Colonic mucosa (tissue), 4 donors: ENCODE measurements at regions not wholly inside any gene's neighbourhood (a gene's known extent, or its start where the extent isn't known, plus 50 kb on each side); places are given as distances from the start of the nearest gene placed in this dataset.

Source experiments
- DNase-seq: peaks from one replicate; pipeline ENCODE4 v3.0.0-alpha.2; 2020
- H3K27ac ChIP-seq: fragments of 200-600 bp; one replicate; pipeline ENCODE4 v1.8.0; 2021
- H3K27me3 ChIP-seq: fragments of 200-600 bp; one replicate; pipeline ENCODE4 v1.8.0; 2021
- H3K36me3 ChIP-seq: fragments of 200-600 bp; one replicate; pipeline ENCODE4 v1.8.0; 2021
- H3K4me1 ChIP-seq: fragments of 200-600 bp; one replicate; pipeline ENCODE4 v1.8.0; 2021; ENCODE audit warnings: mild to moderate bottlenecking
- H3K4me3 ChIP-seq: fragments of 200-600 bp; one replicate; pipeline ENCODE4 v1.8.0; 2021
- H3K9ac ChIP-seq, 2 donors: one replicate each; pipeline ENCODE4 v1.7.0; 2013; ENCODE audit warnings: control low read depth in 2 of 2, low read depth in 2 of 2, low read length in 2 of 2
- H3K9me3 ChIP-seq: fragments of 200-600 bp; one replicate; pipeline ENCODE4 v1.8.0; 2021
- CTCF ChIP-seq: fragments of 200-600 bp; IDR thresholded peaks from one replicate; pipeline ENCODE4 v1.8.0; 2022; ENCODE audit warnings: antibody characterized with exemption, mild to moderate bottlenecking
- intact Hi-C: fragments of 100-400 bp; cut with DNase I; formaldehyde crosslinking; loops from one replicate; pipeline ENCODE4 v1.14.1; 2022
- donor health status: healthy.
- donor health status: DM: no; HTN: no; CAD: no.
- donor health status: DM: no; HTN: no; CAD: no.

GRCh38 chr1:182305861-182306260 lies 85.7 kb downstream of the GLUL start:
- no peak overlapping the region for H3K9ac ChIP-seq
- H3K4me1 ChIP-seq: peaks cover 12% of the 10 kb centered on the region
- no peak overlapping the region for H3K4me3 ChIP-seq
- DNase-seq: no peak
- no peaks in the 10 kb centered on the region for H3K36me3 ChIP-seq
- no peak overlapping the region for H3K27ac ChIP-seq
- H3K9me3 ChIP-seq: no peaks in the 10 kb centered on the region
- intact Hi-C loops: loop anchor here (10.0 kb wide), 1 partner anchor 161 kb away; no protein-coding TSS in a partner anchor
- H3K27me3 ChIP-seq: no peaks in the 10 kb centered on the region
- TF ChIP-seq CTCF: no peak

GRCh38 chr1:182304627-182305026 lies 87.0 kb downstream of the GLUL start:
- intact Hi-C loops: loop anchor here (5.0 to 10.0 kb wide), 2 partner anchors 93 to 160 kb away; no protein-coding TSS in a partner anchor
- no peak for DNase-seq
- Histone ChIP-seq H3K27ac (no peak overlapping the region), H3K4me3 (no peak overlapping the region), H3K27me3 (no peaks in the 10 kb centered on the region), H3K4me1 (peaks cover 15% of the 10 kb centered on the region), H3K9ac (no peak overlapping the region), H3K9me3 (no peaks in the 10 kb centered on the region), H3K36me3 (no peaks in the 10 kb centered on the region)
- TF ChIP-seq CTCF: no peak

- Histone ChIP-seq H3K27me3 (no peaks in the 10 kb centered on the region), H3K4me3 (no peak overlapping the region), H3K9ac (no peak overlapping the region), H3K27ac (no peak overlapping the region), H3K9me3 (no peaks in the 10 kb centered on the region), H3K36me3 (no peaks in the 10 kb centered on the region), H3K4me1 (peaks cover 13% of the 10 kb centered on the region)
- TF ChIP-seq CTCF: no peak
- intact Hi-C loops: loop anchor here (5.0 to 10.0 kb wide), 2 partner anchors 93 to 159 kb away; no protein-coding TSS in a partner anchor
- DNase-seq: no peak
Measured at GRCh38 chr1:182304218-182304617, 87.4 kb downstream of the GLUL start.

- no peaks in the 10 kb centered on the region for H3K27me3 ChIP-seq
- H3K4me1 ChIP-seq: peaks cover 13% of the 10 kb centered on the region
- intact Hi-C loops: loop anchor here (5.0 to 10.0 kb wide), 2 partner anchors 94 to 159 kb away; no protein-coding TSS in a partner anchor
- H3K9me3 ChIP-seq: no peaks in the 10 kb centered on the region
- H3K27ac ChIP-seq: no peak overlapping the region
- H3K36me3 ChIP-seq: no peaks in the 10 kb centered on the region
- no peak for TF ChIP-seq CTCF
- DNase-seq: no peak
- H3K9ac ChIP-seq: no peak overlapping the region
- H3K4me3 ChIP-seq: no peak overlapping the region
Measured at GRCh38 chr1:182303778-182304177, 87.8 kb downstream of the GLUL start.

GRCh38 chr1:182301467-182302198 lies 90.0 kb downstream of the GLUL start:
- Histone ChIP-seq H3K9me3 (no peaks in the 10 kb centered on the region), H3K27ac (peak overlapping the region; percentile 57), H3K4me3 (no peak overlapping the region), H3K4me1 (peaks cover 13% of the 10 kb centered on the region), H3K36me3 (no peaks in the 10 kb centered on the region), H3K27me3 (no peaks in the 10 kb centered on the region), H3K9ac (peak overlapping the region in 1 of 2 donors; percentile 38)
- intact Hi-C loops: loop anchor here (5.0 to 10.0 kb wide), 2 partner anchors 96 to 157 kb away; no protein-coding TSS in a partner anchor
- peak; percentile 68 for DNase-seq
- TF ChIP-seq CTCF: no peak
